AG20443 (cell line): ENCODE measurements at regions not wholly inside any gene's neighbourhood (a gene's known extent, or its start where the extent isn't known, plus 50 kb on each side); places are given as distances from the start of the nearest gene placed in this dataset.

Experiments
- DNase-seq: peaks from one replicate; pipeline ENCODE4 v3.0.0; 2012; ENCODE audit warnings: low spot score, mixed read lengths

DNA sequence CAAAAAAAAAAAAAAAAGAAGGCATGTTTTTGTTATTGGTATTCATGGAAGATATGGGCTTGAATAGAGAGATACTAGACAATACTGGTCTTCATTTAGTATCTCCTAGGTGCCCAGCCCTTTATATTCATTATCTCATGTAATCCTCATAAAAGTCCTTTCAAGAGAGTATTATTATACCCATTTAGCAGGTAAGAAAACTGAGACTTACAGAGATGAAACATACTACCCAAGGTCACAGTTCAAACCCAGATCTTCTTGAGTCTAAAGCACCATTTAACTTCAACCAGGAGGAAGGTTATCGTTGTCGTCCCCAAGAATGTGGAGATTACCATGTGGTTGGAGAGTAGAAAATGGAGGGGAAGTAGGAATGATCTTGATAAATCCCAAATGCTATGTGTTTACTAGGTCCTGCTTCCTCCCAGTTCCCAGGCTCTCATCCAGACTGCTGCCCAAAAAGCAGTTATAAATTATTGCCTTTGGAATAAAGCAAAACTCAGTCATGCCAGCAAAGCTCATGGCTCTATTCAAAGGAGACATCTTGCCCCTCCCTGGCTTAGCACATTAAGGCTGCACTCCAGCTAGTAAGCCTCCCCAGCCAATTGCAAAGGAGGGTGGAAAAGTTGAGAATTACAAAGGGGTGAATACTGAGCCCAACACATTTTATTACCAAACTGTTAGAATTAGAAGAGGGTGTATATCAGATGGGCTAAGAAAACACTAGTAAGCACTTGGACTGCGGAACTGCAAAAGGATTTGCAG, 163.9 kb downstream of the PIK3R1 start:
- peak; percentile 22 for DNase-seq

DNA sequence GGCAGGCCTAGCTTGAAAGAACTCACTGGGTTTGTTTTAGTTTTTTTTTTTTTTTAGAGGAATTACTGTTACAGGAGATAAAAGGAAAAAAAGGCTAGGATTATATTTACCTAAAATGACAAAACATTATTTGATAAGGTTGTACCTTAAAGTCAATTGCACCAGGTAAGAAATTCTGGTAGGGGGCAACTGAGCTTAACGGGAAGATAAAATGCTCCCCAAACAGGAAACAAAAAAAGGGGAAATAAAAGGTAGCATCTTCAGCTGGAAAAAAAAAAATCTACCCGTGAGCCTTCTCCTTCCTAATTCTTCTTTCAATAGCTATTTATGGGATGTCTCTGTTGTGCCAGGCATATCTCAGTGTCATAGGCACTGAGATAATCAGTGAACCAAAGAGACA, 164.5 kb downstream of the PIK3R1 start:
- no peak for DNase-seq

DNA sequence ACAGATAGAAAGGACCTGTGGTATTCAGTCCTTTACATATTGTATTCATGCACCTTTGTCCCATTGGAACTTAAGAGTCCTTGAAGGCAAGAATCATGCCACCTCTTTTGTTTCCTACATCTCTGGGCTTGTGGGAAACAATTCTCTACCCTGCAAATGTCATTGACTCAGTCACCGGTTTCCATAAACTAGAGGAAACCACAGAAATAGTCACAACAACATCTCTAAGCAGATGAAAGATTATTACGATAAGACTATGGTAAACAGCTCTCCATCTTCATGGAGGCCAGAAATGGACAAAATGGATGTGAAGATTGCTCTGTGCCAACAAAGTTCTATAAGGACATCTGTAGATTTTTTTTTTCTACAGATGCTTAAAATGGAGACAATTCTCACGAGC, 165.5 kb downstream of the PIK3R1 start:
- no peak for DNase-seq

DNA sequence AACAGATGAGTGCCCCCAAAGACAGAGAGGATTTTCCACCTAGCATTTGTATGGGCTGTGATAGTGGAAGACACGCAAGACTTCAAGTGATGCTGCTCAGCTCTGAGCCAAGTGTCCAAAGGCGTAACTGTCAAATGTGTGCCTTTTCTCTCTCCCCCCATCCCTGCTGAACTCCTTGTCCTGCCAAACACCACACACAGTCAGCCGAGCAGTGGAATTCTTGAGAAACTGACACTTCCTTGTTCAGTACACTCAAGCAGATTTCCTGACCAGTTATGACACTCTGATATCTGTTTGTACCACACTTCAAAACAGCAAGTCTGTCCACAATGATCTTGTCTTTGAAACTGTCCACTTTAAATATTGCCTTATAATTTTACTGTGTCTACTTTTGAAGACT, 166.4 kb downstream of the PIK3R1 start:
- DNase-seq = no peak

DNA sequence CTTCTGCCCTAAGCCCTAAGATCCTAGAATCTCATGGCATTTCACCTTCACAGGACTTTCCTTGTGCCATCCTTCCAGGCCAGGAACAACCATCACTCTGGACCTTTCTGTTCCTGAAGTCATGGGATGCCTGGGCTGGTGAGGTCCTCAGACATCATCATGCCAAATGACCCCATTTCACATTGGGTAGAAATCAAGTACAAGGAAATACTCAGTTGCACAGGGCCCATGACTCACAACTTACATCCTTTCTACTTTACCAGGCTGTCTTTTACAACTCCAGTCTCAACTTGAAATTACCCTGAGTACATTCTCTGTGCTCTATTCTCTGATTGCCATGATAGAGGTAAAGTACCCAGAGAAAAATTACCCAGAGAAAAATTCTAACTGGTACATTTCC, 167.1 kb downstream of the PIK3R1 start:
- no peak for DNase-seq

DNA sequence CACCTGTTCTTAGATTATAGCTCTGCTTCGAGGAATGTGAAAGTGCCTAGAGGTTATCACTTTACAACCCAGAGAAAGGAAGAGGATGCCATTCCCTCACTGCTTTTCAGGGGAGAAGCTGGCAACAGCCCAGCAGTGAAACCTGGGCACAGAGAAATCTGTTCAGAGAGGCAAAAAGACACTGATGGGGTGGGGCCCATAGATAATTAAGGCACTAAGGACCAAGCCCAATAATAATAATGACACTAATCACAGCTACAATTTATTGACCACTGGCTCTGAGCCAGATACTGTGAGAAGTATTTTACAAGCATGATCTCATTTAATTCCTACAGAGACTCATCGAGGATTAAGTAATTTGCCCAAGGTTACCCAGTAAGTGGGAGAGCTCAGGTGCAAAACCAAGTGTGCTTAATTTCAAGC, 168.3 kb downstream of the PIK3R1 start:
- no peak for DNase-seq

DNA sequence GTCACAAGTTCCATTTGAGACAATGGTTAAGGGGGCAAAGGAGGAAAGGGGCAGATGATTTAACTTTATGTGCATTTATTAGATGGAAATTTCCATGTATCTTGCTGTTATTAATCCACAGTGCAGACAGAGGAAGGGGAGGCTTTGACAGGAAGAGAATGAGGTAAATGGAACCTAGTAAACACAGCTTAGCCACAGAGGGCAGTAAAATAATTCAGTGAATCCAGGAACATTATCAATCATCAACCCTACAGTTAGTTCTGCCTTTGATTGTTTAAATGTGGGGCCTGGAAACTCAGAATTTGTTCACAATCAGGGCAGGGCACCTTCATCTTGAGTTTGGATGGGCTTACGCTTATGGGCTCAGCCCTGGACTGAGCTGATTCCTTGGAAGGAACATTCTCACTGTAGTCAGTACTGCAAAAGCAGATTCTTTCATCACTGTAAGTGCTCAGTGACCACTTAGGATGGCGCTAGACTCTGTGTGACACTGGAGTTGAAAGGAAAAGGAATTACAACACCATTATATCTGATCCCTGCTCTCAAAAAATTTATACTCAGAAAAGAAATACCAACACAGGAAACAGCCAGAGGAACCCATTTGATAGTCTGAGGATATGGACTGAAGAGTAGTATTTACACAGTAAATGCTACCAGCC, 169.5 kb downstream of the PIK3R1 start:
- no peak for DNase-seq

DNA sequence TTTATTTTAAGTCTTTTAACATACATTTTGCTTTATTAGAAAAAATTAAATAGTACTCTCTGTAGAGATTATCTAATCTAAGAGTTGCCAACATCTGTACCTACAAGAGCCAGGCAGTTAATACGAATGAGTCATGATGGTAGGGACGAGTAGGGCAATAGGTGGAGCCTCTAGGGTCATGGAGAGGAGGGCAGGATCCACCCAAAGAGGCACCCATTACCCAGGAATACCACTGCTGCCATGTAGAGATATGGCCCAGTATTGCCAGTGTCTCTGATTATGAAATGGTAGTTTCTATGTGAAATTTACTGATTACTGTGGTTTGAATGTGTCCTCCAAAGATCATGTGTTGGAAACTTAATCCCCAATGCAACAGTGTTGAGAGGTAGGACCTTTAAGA, 170.4 kb downstream of the PIK3R1 start:
- DNase-seq = no peak

DNA sequence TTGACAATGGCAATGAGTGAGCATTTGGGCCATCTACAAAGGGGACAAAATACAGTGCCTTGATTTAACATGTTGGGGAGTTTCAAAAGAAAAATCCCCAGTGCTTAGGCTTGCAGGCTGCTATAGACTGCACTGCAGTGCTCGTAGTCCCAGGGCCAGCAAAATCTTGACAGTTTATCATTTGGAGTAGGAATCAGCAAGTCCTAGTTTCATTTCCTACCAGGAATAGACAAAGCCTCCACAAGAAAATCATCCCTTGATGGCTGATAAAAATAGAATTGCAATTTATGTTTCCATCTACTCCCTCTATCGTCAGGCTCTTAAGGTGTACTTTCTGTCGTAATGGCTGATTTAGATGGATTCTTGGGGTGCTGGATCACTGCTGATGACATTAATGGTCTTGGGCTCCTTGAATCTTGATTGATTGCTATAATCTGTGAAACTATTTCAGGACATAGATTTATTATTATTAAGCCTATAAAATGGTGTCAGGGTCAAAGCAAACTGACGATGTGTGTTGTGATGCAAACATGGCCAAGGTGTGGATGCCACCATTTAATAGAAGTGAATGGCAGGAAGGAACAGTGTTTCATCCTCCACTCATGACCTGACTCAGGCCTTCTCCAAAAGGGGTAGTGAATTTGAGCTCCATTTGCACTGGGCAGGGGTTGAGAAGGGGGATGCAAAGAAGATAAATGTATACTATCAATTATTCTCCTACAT, 171.7 kb downstream of the PIK3R1 start:
- DNase-seq = no peak

DNA sequence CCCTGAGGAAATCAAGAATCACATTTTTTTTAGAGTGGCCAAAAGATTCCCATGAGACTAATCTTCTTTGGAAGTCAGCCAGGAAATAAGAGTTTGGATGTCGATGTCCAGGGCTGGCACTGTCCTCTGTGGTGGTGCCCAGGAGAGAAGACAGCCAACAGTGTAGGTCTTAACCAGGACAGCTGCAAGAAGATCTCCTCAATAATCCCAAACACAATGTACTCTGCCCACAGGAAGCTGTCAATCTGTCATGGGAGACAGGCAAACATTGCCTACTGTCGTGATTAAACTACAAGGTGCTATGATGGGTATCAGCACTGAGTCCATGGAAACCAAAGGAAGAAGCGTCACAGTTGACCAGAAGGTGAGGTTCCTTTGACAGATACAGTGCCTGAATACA, 174.1 kb downstream of the PIK3R1 start:
- no peak for DNase-seq

DNA sequence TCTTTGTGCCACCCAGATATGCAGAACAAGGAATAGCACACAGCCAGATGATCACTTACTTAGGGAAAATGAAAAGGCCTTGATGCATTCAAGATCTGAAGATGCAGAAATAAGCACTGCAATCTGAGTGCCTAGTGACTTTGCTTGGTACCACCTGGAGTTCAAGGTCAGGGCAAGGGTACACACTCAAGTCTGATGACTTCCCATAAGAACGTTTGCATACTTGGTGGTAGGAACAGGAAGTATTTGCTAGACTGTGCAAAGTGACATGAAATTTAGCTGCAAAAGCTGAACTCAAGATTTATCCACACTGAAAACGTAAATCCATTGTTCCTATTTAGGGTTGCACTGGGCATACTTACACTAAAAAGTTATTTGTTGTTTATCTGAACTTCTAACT, 177.1 kb downstream of the PIK3R1 start:
- DNase-seq = no peak

DNA sequence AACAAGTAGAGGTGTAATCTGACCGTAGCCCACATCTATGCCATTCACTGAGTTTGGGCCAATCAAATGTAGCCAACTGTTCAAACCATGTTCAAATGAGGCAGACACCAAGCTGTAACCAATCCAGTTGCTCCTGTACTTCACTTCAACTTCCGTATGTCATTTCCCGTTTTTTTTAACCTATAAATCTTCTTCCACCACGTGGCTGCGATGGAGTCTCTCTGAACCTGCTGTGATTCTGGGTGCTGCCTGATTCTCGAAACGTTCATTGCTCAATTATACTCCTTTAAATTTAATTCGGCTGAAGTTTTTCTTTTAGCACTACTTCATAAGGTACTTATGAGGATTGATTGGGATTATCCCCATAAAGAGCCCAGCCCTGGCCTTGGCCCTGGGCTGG, 179.7 kb downstream of the PIK3R1 start:
- no peak for DNase-seq

DNA sequence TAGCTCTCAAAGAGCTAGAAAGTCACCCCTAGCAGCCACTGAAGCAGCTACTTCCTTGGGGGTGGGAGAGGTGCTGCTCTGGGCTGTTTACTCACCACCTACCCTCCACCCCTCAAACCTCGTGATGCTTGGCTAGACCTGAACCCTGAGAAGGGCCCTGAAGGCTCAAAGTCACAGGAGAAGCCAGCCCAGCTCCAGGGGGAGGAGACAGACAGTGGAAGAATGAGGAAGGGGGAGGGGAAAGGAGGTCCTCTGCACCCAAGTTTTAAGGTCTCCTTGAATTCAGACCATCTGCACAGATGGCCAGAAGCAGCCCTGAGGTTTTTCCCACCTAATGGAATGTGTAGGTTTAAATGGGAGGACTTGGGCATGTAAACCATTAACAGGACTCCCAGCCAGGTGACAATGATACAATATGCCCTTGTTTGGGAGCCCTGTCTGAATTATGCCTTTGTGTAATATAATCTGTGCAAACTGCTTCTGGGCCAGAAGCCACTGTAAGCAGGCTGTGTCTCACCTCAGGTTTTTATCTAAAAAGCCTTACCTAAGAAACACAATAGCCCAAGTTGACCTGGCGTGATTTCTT, 180.5 kb downstream of the PIK3R1 start:
- DNase-seq = no peak

DNA sequence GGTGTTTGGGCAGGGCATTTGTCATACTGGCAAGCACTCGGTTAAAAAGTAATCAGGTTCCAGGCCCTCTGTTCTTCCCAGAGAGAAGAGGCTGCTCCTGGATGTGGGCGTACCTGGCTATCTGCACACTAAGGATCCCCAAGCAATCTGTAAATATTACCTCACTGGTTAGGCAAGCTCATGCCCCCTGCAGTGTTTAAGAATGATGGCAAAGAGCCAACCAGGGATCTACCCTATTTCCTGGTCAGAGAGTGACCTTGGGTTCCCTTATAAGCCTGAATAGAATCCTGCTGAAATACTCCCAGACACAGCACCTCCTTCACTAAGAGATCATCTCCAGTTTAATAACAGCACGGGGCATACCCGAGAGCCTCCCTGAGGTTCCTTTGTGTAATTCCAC, 181.2 kb downstream of the PIK3R1 start:
- DNase-seq = no peak

DNA sequence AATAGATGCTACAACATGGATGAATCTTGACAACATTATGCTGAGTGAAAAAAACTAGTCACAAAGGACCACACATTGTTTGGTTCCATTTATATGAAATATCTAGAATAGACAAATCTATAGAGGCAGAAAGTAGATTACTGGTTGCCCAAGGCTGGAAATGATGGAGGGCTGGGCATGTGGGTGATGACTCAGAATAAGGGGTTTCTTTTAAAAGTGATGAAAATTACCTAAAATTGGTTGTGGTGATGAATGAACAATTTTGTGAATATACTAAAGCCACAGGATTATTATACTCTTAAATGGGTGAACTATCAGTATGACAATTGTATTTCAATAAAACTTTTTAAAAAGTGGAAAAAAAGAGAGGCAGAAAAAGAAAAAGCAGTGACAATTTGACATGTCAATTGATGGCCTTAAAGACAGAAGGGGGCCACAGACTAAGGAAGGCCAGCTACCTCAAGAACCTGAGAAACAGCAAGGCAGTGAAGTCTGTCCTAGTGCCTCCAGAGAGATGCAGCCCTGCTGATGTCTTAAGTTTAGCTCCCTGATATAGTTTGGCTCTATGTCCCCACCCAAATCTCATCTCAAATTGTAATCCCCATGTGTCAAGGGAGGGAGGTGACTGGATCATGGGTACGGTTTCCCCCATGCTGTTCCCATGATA, 182.7 kb downstream of the PIK3R1 start:
- no peak for DNase-seq

DNA sequence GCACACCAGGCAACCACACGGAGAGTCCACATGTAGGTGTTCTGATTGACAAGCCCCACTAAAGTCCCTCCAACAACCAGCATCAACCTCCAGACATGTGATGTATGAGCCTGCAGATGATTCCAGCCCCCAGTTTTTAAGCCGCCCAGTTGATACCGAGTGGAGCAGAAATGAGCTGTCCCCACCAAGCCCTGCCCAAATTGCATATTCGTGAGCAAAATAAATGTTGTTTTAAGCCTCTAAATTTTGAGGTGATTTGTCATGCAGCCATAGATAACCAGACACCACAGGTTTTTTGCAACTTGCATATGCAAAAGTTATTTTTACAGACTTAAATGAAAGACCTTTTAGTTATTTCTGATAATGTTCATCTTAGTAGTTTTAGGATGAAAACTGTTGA, 187.7 kb downstream of the PIK3R1 start:
- no peak for DNase-seq

DNA sequence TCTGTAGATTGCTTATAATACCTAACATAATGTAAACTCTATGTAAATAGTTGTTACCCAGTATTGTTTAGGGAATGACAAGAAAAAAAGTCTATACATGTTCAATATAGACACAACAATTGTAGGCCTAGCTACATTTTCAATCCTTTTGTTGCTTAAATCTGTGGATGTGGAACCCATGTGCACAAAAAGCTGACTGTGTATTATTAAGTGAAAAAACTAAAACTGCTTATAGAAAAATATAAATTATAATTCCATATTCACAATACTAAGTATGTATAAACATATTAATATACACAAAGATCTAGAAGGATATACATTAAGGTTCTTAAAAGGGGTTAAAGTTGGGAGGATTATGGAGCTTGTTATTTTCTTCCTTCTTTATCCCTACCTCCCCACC, 188.7 kb downstream of the PIK3R1 start:
- DNase-seq = no peak

DNA sequence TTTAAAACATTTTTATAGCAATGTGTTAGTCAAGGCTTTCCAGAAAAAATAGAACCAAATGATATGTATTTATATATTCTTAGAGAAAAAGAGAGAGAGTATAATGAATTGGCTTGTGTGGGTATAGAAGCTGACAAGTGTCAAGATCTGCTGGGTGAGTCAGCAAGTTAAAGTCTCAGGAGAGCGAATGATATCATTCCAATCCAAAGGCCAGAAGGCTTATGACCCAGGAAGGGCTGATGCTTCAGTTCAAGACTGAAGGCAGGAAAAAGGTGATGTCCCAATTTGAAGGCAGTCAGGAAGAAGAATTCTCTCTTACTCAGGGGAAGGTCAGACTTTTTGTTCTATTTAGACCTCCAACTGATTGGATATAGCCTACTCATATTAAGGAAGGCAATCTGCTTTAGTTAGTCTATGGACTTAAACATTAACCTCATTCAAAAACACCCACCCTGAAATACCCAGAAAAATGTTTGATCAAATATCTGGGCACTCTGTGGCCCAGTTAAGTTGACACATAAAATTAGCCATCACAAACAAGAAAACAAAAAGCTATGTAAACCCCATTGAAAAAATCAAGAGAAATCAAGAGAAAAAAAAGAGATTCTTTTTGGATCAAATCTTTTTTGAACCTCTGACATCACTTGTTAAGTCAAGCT, 189.6 kb downstream of the PIK3R1 start:
- no peak for DNase-seq

DNA sequence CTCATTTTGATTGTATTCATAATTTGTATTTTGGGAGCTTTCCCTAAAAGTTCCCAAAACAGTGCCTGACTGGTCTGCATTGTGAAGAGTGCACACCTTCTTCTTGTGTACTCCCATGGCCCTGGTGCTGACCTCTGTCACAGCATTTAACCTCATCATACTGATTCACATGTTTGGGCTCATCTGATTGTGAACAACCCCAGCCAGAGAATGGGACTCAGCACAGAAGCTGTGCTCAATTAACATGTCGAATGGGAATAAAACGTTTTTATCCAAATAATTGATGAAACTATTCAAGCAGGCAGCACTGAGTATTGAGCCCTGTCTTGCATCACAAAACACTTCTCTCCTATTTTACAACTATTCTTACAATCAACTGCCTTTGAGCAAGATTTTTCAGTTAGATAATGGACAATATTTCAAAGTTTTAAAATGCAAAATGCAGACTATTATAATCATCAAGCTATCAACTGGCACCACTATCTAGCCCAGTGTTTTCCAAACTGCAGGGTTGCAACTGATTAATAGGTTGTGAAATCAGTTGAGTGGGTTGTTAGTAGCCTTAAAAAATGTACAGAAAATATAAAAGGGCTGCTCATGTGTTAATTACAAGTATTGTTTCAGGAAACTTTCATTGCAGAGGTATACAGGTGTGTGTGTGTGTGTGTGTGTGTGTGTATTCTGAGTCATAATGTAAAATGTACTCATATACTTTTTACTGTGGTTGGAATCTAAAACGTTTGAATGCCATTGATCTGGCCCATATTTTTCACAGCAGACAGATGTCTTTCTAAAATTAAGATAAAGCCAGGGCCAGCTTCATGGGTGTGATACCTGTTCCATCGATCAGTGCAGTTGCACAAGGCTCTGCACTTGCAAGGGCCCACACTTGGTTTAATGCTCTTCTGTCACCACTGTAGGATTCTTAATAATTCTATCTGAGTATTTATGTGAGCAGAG, 190.5 kb downstream of the PIK3R1 start:
- DNase-seq = no peak

DNA sequence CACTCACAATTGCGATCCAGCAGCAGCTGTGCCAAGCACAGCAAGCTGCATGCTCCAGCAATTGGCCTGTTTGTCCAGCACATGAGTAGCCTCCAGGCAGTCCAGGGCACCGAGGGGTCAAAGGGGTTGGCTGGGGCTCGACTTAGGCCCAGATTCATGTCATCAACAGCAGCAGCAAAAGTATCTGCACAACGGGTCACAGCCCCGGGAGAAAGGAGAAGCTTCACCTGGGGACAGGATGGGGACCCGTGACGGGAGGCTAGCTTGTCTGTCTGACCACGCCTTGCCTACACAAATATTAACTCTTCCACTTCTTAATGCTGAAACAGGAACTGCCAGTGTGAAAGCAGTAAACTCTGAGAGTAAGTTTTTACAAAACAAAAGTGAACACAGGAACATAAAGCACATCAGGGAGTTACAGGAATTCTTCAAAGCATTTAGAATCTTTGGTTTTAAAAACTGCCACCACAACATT, 191.2 kb downstream of the PIK3R1 start:
- no peak for DNase-seq
